Liver (tissue), 3 donors: ENCODE measurements at regions not wholly inside any gene's neighbourhood (a gene's known extent, or its start where the extent isn't known, plus 50 kb on each side); places are given as distances from the start of the nearest gene placed in this dataset.

ENCODE experiments used
- HNF4G ChIP-seq: IDR thresholded peaks from 2 replicates; pipeline ENCODE4 v1.6.1; 2016; ENCODE audit warnings: antibody characterized with exemption
- JUND ChIP-seq, 2 donors: IDR thresholded peaks; 2 replicates each; pipeline ENCODE4 v1.6.1; 2016; ENCODE audit warnings: antibody characterized with exemption in 2 of 2
- MAX ChIP-seq: IDR thresholded peaks from 2 replicates; pipeline ENCODE4 v1.6.1; 2016; ENCODE audit warnings: antibody characterized with exemption
- SP1 ChIP-seq: IDR thresholded peaks from 2 replicates; pipeline ENCODE4 v1.6.1; 2018; ENCODE audit warnings: antibody characterized with exemption, mild to moderate bottlenecking
- ZBTB33 ChIP-seq: IDR thresholded peaks from 2 replicates; pipeline ENCODE4 v1.6.1; 2016; ENCODE audit warnings: antibody characterized with exemption
- TF ChIP-seq, protein P1 (sequence below): fragments of 150-350 bp; IDR thresholded peaks from 2 replicates; pipeline ENCODE4 v1.5.1; 2017; ENCODE audit warnings: improper control_type of control experiment, low read depth, low read length; ENCODE audit not compliant: missing input control
- TF ChIP-seq, protein P2 (sequence below): IDR thresholded peaks from 2 replicates; pipeline ENCODE4 v1.6.1; 2016; ENCODE audit warnings: antibody characterized with exemption, mild to moderate bottlenecking
- donor health status: healthy.
- donor health status: healthy.

DNA sequence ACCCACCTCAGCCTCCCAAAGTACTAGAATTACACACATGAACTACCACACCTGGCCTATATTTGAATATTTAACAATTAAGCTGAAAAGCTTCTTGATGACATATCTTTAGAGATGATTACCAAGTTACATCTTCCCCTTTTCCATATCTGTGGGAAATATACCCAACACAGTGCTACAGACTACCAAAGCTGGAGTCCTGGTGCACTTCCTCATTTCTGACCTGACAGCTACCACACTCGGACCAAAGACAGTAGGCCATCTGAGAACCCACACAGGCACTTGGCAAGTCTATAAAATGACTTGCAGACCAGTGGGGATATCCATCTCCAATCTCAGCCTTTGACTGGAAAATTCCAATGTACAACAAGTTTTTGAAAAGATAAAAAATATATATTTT, 270.4 kb upstream of the KLF14 start:
- TF ChIP-seq, protein P1, sequence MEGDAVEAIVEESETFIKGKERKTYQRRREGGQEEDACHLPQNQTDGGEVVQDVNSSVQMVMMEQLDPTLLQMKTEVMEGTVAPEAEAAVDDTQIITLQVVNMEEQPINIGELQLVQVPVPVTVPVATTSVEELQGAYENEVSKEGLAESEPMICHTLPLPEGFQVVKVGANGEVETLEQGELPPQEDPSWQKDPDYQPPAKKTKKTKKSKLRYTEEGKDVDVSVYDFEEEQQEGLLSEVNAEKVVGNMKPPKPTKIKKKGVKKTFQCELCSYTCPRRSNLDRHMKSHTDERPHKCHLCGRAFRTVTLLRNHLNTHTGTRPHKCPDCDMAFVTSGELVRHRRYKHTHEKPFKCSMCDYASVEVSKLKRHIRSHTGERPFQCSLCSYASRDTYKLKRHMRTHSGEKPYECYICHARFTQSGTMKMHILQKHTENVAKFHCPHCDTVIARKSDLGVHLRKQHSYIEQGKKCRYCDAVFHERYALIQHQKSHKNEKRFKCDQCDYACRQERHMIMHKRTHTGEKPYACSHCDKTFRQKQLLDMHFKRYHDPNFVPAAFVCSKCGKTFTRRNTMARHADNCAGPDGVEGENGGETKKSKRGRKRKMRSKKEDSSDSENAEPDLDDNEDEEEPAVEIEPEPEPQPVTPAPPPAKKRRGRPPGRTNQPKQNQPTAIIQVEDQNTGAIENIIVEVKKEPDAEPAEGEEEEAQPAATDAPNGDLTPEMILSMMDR, result no peak
- TF ChIP-seq ZBTB33, result no peak
- no peak for TF ChIP-seq JUND (IDR thresholded peaks at IDR 0.05)
- no peak for TF ChIP-seq SP1
- TF ChIP-seq HNF4G, result no peak
- no peak for TF ChIP-seq MAX
- TF ChIP-seq, protein P2, sequence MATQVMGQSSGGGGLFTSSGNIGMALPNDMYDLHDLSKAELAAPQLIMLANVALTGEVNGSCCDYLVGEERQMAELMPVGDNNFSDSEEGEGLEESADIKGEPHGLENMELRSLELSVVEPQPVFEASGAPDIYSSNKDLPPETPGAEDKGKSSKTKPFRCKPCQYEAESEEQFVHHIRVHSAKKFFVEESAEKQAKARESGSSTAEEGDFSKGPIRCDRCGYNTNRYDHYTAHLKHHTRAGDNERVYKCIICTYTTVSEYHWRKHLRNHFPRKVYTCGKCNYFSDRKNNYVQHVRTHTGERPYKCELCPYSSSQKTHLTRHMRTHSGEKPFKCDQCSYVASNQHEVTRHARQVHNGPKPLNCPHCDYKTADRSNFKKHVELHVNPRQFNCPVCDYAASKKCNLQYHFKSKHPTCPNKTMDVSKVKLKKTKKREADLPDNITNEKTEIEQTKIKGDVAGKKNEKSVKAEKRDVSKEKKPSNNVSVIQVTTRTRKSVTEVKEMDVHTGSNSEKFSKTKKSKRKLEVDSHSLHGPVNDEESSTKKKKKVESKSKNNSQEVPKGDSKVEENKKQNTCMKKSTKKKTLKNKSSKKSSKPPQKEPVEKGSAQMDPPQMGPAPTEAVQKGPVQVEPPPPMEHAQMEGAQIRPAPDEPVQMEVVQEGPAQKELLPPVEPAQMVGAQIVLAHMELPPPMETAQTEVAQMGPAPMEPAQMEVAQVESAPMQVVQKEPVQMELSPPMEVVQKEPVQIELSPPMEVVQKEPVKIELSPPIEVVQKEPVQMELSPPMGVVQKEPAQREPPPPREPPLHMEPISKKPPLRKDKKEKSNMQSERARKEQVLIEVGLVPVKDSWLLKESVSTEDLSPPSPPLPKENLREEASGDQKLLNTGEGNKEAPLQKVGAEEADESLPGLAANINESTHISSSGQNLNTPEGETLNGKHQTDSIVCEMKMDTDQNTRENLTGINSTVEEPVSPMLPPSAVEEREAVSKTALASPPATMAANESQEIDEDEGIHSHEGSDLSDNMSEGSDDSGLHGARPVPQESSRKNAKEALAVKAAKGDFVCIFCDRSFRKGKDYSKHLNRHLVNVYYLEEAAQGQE, result no peak
